ENCODE measurements at regions not wholly inside any gene's neighbourhood (a gene's known extent, or its start where the extent isn't known, plus 50 kb on each side); places are given as distances from the start of the nearest gene placed in this dataset.

DNA sequence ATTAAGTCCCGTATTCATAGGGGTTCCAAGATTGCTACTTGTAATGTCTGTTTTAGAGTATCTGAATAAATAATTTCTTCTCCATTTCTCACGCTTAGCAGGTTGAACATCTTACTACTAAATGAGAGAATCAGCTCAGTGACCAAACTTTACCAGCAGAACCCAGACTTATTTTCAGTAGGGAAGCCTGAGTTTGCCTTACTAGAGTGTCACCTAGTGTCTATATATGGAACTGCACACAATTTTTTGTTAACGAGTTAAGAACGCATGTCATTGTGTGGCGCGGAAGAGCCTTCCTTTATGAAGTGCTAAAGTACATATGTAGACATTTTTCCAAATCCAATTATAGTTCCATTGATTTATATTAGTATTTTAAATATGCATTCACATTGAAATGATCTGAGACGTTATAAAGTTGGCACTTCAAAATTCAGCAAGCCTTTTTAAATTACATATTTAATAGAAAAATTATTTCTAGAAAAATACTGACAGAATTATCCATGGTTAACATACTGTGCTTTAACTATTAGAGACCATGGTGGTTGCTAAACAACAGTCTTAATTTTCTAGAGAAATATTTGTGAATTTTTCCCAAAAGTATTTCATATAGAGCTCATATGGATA, 88.3 kb downstream of the RPS29 start:
- TF ChIP-seq, protein P1, sequence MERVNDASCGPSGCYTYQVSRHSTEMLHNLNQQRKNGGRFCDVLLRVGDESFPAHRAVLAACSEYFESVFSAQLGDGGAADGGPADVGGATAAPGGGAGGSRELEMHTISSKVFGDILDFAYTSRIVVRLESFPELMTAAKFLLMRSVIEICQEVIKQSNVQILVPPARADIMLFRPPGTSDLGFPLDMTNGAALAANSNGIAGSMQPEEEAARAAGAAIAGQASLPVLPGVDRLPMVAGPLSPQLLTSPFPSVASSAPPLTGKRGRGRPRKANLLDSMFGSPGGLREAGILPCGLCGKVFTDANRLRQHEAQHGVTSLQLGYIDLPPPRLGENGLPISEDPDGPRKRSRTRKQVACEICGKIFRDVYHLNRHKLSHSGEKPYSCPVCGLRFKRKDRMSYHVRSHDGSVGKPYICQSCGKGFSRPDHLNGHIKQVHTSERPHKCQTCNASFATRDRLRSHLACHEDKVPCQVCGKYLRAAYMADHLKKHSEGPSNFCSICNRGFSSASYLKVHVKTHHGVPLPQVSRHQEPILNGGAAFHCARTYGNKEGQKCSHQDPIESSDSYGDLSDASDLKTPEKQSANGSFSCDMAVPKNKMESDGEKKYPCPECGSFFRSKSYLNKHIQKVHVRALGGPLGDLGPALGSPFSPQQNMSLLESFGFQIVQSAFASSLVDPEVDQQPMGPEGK (CRISPR knock-in tag; IDR thresholded peaks at IDR 0.05; ENCODE audit: borderline replicate concordance) = no peak
- no peak for TF ChIP-seq ISL1 (CRISPR knock-in tag; IDR thresholded peaks at IDR 0.05)
- TF ChIP-seq ZFP30 (CRISPR knock-in tag; IDR thresholded peaks at IDR 0.05) = no peak
- TF ChIP-seq, protein P2, sequence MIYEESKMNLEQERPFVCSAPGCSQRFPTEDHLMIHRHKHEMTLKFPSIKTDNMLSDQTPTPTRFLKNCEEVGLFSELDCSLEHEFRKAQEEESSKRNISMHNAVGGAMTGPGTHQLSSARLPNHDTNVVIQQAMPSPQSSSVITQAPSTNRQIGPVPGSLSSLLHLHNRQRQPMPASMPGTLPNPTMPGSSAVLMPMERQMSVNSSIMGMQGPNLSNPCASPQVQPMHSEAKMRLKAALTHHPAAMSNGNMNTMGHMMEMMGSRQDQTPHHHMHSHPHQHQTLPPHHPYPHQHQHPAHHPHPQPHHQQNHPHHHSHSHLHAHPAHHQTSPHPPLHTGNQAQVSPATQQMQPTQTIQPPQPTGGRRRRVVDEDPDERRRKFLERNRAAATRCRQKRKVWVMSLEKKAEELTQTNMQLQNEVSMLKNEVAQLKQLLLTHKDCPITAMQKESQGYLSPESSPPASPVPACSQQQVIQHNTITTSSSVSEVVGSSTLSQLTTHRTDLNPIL (CRISPR knock-in tag; IDR thresholded peaks at IDR 0.05; ENCODE audit: low read depth) = no peak
- TF ChIP-seq PPARA (CRISPR knock-in tag; IDR thresholded peaks at IDR 0.05; ENCODE audit: borderline replicate concordance) = no peak
- TF ChIP-seq ZFP3 (CRISPR knock-in tag; IDR thresholded peaks at IDR 0.05) = no peak
- TF ChIP-seq, protein P3, sequence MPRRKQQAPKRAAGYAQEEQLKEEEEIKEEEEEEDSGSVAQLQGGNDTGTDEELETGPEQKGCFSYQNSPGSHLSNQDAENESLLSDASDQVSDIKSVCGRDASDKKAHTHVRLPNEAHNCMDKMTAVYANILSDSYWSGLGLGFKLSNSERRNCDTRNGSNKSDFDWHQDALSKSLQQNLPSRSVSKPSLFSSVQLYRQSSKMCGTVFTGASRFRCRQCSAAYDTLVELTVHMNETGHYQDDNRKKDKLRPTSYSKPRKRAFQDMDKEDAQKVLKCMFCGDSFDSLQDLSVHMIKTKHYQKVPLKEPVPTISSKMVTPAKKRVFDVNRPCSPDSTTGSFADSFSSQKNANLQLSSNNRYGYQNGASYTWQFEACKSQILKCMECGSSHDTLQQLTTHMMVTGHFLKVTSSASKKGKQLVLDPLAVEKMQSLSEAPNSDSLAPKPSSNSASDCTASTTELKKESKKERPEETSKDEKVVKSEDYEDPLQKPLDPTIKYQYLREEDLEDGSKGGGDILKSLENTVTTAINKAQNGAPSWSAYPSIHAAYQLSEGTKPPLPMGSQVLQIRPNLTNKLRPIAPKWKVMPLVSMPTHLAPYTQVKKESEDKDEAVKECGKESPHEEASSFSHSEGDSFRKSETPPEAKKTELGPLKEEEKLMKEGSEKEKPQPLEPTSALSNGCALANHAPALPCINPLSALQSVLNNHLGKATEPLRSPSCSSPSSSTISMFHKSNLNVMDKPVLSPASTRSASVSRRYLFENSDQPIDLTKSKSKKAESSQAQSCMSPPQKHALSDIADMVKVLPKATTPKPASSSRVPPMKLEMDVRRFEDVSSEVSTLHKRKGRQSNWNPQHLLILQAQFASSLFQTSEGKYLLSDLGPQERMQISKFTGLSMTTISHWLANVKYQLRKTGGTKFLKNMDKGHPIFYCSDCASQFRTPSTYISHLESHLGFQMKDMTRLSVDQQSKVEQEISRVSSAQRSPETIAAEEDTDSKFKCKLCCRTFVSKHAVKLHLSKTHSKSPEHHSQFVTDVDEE (CRISPR knock-in tag; IDR thresholded peaks at IDR 0.05) = no peak
- no peak for TF ChIP-seq OSR1 (CRISPR knock-in tag; IDR thresholded peaks at IDR 0.05)
- TF ChIP-seq, protein P4, sequence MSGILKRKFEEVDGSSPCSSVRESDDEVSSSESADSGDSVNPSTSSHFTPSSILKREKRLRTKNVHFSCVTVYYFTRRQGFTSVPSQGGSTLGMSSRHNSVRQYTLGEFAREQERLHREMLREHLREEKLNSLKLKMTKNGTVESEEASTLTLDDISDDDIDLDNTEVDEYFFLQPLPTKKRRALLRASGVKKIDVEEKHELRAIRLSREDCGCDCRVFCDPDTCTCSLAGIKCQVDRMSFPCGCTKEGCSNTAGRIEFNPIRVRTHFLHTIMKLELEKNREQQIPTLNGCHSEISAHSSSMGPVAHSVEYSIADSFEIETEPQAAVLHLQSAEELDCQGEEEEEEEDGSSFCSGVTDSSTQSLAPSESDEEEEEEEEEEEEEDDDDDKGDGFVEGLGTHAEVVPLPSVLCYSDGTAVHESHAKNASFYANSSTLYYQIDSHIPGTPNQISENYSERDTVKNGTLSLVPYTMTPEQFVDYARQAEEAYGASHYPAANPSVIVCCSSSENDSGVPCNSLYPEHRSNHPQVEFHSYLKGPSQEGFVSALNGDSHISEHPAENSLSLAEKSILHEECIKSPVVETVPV (CRISPR knock-in tag; IDR thresholded peaks at IDR 0.05) = no peak
- TF ChIP-seq ARNTL (CRISPR knock-in tag; IDR thresholded peaks at IDR 0.05; ENCODE audit: borderline replicate concordance, low read depth) = no peak

All from SK-N-SH treated with all-trans-retinoic acid at 6 μM for 48 hours (cell line).